ENCODE measurements at regions not wholly inside any gene's neighbourhood (a gene's known extent, or its start where the extent isn't known, plus 50 kb on each side); places are given as distances from the start of the nearest gene placed in this dataset.

- ChIA-PET CTCF (no interaction called here), POLR2A (no interaction called here), RAD21 (ENCODE audit: unreplicated experiment) (no interaction called here), SMC1A (ENCODE audit: uncharacterized antibody, unreplicated experiment) (no interaction called here)
- Histone ChIP-seq H3K4me3 (no peak overlapping the region), H3K36me3 (ENCODE audit: control insufficient read depth in 2 of 2, insufficient read depth in 2 of 2, low read length in 1 of 2) (no peaks in the 10 kb centered on the region), H3K27me3 (replicated peaks in 1 of 2; ENCODE audit: control insufficient read depth in 2 of 2, insufficient read depth in 2 of 2, low read length in 1 of 2) (no peaks in the 10 kb centered on the region), H2AFZ (ENCODE audit: control insufficient read depth, low read depth, low read length) (no peak overlapping the region), H3K4me2 (ENCODE audit: control insufficient read depth, insufficient read depth) (no peak overlapping the region), H3K9me3 (replicated peaks; ENCODE audit: control insufficient read depth, insufficient read depth, low read length) (no peaks in the 10 kb centered on the region), H3K9ac (ENCODE audit: control insufficient read depth, insufficient read depth, low read length) (no peak overlapping the region), H3K27ac (ENCODE audit: control insufficient read depth, insufficient read depth) (no peak overlapping the region), H3K79me2 (ENCODE audit: control insufficient read depth, insufficient read depth, low read length) (no peaks in the 10 kb centered on the region), H3K4me1 (ENCODE audit: control insufficient read depth, insufficient read depth, low read length) (no peaks in the 10 kb centered on the region), H4K20me1 (ENCODE audit: control insufficient read depth, insufficient read depth) (no peaks in the 10 kb centered on the region)
- FAIRE-seq (no peak), ATAC-seq (no peak), DNase-seq (ENCODE audit: low read depth, low spot score) (no peak)
- WGBS (ENCODE audit: insufficient coverage, insufficient replicate concordance, low lambda C conversion rate, missing lambda C conversion rate), result 2% methylated on average over 3 of the region's 3 CpGs
- in situ Hi-C loops (cut with MboI) (no loop called here), intact Hi-C loops (cut with micrococcal nuclease; ENCODE audit: unreplicated experiment) (no loop called here)
- no TSS peak for BruUV-seq (replicated peaks)
- TF ChIP-seq EED (IDR thresholded peaks at IDR 0.05; ENCODE audit: low read depth) (no peak), STAT1 (conservative IDR thresholded peaks at IDR 0.05) (no peak), RELB (IDR thresholded peaks at IDR 0.05; ENCODE audit: low read depth) (no peak), NFYB (IDR thresholded peaks at IDR 0.05; ENCODE audit: insufficient read depth, low read depth, low read length) (no peak), CBX3 (IDR thresholded peaks at IDR 0.05; ENCODE audit: borderline replicate concordance, low read depth) (no peak), MEF2A (IDR thresholded peaks at IDR 0.05; ENCODE audit: insufficient read depth, low read depth, low read length) (no peak), SMC3 (IDR thresholded peaks at IDR 0.05; ENCODE audit: borderline replicate concordance, low read length) (no peak), TCF3 (IDR thresholded peaks at IDR 0.05; ENCODE audit: borderline replicate concordance, insufficient read depth, low read depth, low read length) (no peak), PAX5 (IDR thresholded peaks at IDR 0.05; ENCODE audit: borderline replicate concordance, low read depth, low read length) (no peak), CEBPZ (IDR thresholded peaks at IDR 0.05; ENCODE audit: low read depth, low read length) (no peak)
- TF ChIP-seq, protein P1, sequence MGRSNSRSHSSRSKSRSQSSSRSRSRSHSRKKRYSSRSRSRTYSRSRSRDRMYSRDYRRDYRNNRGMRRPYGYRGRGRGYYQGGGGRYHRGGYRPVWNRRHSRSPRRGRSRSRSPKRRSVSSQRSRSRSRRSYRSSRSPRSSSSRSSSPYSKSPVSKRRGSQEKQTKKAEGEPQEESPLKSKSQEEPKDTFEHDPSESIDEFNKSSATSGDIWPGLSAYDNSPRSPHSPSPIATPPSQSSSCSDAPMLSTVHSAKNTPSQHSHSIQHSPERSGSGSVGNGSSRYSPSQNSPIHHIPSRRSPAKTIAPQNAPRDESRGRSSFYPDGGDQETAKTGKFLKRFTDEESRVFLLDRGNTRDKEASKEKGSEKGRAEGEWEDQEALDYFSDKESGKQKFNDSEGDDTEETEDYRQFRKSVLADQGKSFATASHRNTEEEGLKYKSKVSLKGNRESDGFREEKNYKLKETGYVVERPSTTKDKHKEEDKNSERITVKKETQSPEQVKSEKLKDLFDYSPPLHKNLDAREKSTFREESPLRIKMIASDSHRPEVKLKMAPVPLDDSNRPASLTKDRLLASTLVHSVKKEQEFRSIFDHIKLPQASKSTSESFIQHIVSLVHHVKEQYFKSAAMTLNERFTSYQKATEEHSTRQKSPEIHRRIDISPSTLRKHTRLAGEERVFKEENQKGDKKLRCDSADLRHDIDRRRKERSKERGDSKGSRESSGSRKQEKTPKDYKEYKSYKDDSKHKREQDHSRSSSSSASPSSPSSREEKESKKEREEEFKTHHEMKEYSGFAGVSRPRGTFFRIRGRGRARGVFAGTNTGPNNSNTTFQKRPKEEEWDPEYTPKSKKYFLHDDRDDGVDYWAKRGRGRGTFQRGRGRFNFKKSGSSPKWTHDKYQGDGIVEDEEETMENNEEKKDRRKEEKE (IDR thresholded peaks at IDR 0.05), result no peak
- TF ChIP-seq, protein P2, sequence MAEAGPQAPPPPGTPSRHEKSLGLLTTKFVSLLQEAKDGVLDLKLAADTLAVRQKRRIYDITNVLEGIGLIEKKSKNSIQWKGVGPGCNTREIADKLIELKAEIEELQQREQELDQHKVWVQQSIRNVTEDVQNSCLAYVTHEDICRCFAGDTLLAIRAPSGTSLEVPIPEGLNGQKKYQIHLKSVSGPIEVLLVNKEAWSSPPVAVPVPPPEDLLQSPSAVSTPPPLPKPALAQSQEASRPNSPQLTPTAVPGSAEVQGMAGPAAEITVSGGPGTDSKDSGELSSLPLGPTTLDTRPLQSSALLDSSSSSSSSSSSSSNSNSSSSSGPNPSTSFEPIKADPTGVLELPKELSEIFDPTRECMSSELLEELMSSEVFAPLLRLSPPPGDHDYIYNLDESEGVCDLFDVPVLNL (IDR thresholded peaks at IDR 0.05; ENCODE audit: low read depth, low read length), result no peak
These were observed 887.3 kb upstream of the CRIM1 start for GRCh38 chr2:35468245-35468644.

Measured in GM12878 (cell line).